WERI-Rb-1 (cell line): ENCODE measurements at regions not wholly inside any gene's neighbourhood (a gene's known extent, or its start where the extent isn't known, plus 50 kb on each side); places are given as distances from the start of the nearest gene placed in this dataset.
"Not testable (repeated sequence)": the region's sequence is repeated elsewhere in the genome, so short reads cannot be mapped to it uniquely, and the experiment has no call there.

Experiments used
- DNase-seq: peaks from one replicate; pipeline ENCODE4 v3.0.0-alpha.2; 2020
- H3K27ac ChIP-seq: fragments of 250-450 bp; sonication (Bioruptor Pico); 2 replicates; pipeline ENCODE4 v1.5.1; 2020; ENCODE audit warnings: mild to moderate bottlenecking, moderate library complexity
- H3K27me3 ChIP-seq: fragments of 250-450 bp; sonication (Bioruptor Pico); 2 replicates; pipeline ENCODE4 v1.5.1; 2021; ENCODE audit warnings: mild to moderate bottlenecking, low read depth, moderate library complexity; ENCODE audit not compliant: insufficient read depth, severe bottlenecking
- H3K36me3 ChIP-seq: fragments of 250-450 bp; sonication (Bioruptor Pico); 2 replicates; pipeline ENCODE4 v1.5.1; 2020; ENCODE audit warnings: mild to moderate bottlenecking, moderate library complexity
- H3K4me3 ChIP-seq: 2 replicates; pipeline ENCODE4 v1.5.1; 2011; ENCODE audit warnings: low read depth, mild to moderate bottlenecking, control low read depth, low read length
- H3K9me3 ChIP-seq: fragments of 250-450 bp; sonication (Bioruptor Pico); 2 replicates; pipeline ENCODE4 v1.5.1; 2021; ENCODE audit warnings: mild to moderate bottlenecking, moderate library complexity; ENCODE audit not compliant: severe bottlenecking
- TF ChIP-seq, protein P1 (sequence below): IDR thresholded peaks from 2 replicates; pipeline ENCODE4 v1.5.1; 2011; ENCODE audit warnings: low read depth, mild to moderate bottlenecking, control low read depth, inconsistent platforms, low read length

DNA sequence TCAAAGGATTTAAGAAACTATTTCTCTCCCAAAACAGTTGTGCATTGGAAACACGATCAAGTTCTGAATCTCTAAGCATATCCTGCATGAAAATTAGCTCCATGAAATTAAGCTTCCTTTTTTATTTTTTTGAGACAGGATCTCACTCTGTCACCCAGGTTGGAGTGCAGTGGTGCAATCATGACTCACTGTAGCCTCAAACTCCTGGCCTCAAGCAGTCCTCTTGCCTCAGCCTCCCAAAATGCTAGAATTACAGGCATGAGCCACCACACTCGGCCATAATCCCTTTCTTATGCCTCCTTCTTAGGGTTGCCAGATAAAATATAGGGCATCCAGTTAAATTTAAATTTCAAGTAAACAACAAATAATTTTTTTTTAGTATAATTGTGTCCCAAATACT lies 124.4 kb downstream of the ARL4C start:
- DNase-seq: no peak
- Histone ChIP-seq H3K27me3 (no peaks in the 10 kb centered on the region), H3K36me3 (no peaks in the 10 kb centered on the region), H3K9me3 (no peaks in the 10 kb centered on the region), H3K27ac (no peak overlapping the region), H3K4me3 (no peak overlapping the region)
- TF ChIP-seq, protein P1, sequence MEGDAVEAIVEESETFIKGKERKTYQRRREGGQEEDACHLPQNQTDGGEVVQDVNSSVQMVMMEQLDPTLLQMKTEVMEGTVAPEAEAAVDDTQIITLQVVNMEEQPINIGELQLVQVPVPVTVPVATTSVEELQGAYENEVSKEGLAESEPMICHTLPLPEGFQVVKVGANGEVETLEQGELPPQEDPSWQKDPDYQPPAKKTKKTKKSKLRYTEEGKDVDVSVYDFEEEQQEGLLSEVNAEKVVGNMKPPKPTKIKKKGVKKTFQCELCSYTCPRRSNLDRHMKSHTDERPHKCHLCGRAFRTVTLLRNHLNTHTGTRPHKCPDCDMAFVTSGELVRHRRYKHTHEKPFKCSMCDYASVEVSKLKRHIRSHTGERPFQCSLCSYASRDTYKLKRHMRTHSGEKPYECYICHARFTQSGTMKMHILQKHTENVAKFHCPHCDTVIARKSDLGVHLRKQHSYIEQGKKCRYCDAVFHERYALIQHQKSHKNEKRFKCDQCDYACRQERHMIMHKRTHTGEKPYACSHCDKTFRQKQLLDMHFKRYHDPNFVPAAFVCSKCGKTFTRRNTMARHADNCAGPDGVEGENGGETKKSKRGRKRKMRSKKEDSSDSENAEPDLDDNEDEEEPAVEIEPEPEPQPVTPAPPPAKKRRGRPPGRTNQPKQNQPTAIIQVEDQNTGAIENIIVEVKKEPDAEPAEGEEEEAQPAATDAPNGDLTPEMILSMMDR: no peak

DNA sequence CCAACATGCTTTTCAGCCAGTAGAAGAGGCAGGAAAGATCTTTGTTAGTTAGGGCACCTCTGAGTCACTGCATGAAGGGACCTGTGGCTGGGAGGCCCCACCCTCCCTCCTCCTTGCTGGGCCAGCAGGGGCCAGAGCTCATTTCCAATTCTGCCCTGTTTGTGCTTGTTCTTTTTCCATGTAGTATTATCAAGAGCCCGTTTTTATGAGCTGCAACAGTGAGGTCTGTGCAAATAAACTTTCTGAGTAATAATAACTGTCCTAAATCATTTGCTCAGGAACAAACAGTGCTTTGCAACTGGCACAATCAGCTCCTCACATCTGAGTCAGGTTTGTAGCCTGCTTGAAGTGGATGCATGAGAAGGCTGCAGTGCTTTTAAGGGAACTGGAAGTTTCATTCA lies 128.0 kb downstream of the ARL4C start:
- Histone ChIP-seq H3K27ac (no peak overlapping the region), H3K4me3 (no peak overlapping the region), H3K27me3 (no peaks in the 10 kb centered on the region), H3K9me3 (no peaks in the 10 kb centered on the region), H3K36me3 (no peaks in the 10 kb centered on the region)
- DNase-seq: no peak
- TF ChIP-seq, protein P1: no peak

DNA sequence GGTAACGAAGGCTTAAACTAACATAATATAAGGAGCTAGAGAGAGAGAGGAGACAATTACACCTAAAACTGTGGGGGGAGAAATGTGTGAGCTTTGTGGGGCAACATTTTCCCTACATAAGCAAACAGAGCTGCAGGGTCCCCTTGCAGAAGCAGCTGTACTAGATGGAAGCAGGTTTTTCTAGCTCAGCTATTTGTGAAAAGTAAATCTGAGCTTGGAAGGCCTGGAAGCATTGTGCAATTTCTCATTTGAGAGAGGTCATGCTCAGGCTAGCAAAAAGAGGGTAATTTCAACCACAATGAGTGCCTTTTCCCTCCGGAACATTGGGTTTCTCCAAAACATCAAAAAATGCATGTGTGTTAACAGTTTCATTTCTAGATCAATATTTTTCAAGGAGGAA lies 130.0 kb downstream of the ARL4C start:
- Histone ChIP-seq H3K9me3 (no peaks in the 10 kb centered on the region), H3K36me3 (no peaks in the 10 kb centered on the region), H3K27ac (no peak overlapping the region), H3K4me3 (no peak overlapping the region), H3K27me3 (no peaks in the 10 kb centered on the region)
- no peak for DNase-seq
- TF ChIP-seq, protein P1: no peak

DNA sequence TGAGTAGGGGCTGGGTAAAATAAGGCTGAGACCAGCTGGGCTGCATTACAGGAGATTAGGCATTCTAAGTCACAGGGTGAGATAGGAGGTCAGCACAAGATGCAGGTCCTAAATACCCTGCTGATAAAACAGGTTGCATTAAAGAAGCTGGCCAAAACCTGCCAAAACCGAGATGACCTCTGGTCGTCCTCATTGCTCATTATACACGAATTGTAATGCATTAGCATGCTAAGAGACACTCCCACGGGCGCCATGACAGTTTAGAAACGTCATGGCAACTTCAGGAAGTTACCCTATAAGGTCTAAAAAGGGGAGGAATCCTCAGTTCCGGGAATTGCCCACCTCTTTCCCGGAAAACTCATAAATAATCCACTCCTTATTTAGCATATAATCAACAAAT lies 132.2 kb downstream of the ARL4C start:
- Histone ChIP-seq H3K27me3 (no peaks in the 10 kb centered on the region), H3K4me3 (no peak overlapping the region), H3K36me3 (no peaks in the 10 kb centered on the region), H3K9me3 (no peaks in the 10 kb centered on the region), H3K27ac (no peak overlapping the region)
- no peak for DNase-seq
- TF ChIP-seq, protein P1: no peak

DNA sequence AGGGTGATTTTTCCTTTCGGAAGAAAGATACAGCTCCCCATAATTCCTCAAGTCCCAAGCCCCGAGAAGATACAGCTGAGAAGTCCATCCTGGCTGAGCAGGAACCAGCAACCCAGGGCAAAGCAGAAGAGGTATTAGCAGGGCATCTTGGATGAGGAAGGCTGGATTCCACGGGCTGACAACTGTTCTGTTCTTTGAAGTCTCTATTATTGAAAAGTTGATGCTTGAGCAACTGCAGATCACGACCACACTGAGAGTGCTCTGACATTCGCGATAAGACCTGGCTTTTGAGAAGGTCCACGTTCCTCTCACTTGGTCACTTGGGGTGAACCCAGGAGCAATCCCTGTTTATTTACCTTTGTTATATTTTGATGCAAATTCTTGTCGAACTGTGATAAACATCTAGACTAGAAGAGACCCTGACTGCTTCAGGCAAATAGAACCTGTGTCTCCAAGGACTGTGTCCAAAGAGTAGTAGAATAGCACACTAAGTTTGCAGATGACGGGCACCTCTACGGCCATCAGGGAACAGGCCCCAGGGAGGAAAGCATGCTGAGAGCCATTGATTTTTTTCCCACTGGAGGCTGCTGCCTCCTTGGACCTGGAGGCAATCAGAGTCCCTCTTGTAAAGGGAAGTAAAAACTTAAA lies 133.1 kb downstream of the ARL4C start:
- DNase-seq: no peak
- Histone ChIP-seq H3K9me3 (no peaks in the 10 kb centered on the region), H3K27me3 (no peaks in the 10 kb centered on the region), H3K27ac (no peak overlapping the region), H3K4me3 (no peak overlapping the region), H3K36me3 (no peaks in the 10 kb centered on the region)
- TF ChIP-seq, protein P1: no peak

DNA sequence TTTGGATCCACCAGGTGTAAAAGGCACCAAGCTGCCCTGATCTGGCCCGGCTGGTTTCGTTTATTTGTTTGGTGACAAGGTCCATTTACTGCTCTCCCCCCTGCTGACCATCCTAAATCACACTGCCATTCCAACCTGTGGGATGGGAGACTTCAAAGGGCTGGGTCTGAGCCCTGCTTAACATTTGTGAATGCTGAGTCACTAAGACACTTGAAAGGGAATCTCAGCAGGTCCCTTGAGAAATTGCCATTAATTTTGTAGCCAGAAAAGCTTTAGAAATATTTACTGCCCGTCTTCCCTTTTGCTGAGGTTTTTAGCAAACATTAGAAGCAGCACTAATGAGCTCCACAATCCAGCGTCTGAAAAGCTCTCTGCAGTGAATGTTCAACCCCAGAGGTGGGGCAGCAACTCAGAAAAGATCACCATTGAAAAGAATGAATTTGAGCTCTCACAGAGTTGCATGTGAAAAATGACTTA lies 133.8 kb downstream of the ARL4C start:
- Histone ChIP-seq H3K4me3 (no peak overlapping the region), H3K9me3 (no peaks in the 10 kb centered on the region), H3K36me3 (no peaks in the 10 kb centered on the region), H3K27me3 (no peaks in the 10 kb centered on the region), H3K27ac (no peak overlapping the region)
- TF ChIP-seq, protein P1: no peak
- no peak for DNase-seq

DNA sequence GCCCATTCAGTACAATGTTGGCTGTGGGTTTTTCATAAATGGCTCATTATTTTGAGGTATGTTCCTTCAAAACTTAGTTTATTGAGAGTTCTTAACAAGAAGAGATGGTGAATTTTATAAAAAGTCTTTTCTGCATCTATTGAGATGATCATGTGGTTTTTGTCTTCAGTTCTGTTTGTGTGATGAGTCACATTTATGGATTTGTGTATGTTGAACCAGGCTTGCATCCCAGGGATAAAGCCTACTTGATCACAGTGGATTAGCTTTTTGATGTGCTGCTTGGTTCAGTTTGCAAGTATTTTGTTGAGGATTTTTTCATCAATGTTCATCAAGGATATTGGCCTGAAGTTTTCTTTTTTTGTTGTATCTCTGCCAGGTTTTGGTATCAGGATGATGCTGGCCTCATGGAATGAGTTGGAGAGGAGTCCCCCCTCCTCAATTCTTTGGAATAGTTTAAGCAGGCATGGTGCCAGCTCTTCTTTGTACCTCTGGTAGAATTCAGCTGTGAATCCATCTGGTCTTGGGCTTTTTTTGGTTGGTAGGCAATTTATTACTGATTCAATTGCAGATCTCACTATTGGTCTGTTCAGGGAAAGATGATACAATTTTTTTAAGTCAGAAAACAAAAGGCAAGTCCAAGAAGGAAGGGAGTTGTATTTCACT lies 136.4 kb downstream of the ARL4C start:
- not testable (repeated sequence) for DNase-seq, H3K27ac ChIP-seq, H3K27me3 ChIP-seq, H3K9me3 ChIP-seq, H3K4me3 ChIP-seq, H3K36me3 ChIP-seq
